Kidney epithelial cell (primary cell): ENCODE measurements at regions not wholly inside any gene's neighbourhood (a gene's known extent, or its start where the extent isn't known, plus 50 kb on each side); places are given as distances from the start of the nearest gene placed in this dataset.

Experiments used
- DNase-seq: peaks from one replicate; pipeline ENCODE4 v3.0.0-alpha.2; 2010; ENCODE audit warnings: low read depth
- H3K27me3 ChIP-seq: 2 replicates; pipeline ENCODE4 v1.6.0; 2011; ENCODE audit warnings: low read length; ENCODE audit not compliant: control insufficient read depth, insufficient read depth
- H3K36me3 ChIP-seq: 2 replicates; pipeline ENCODE4 v1.5.1; 2011; ENCODE audit warnings: low read length; ENCODE audit not compliant: control insufficient read depth, insufficient read depth
- H3K4me3 ChIP-seq: 2 replicates; pipeline ENCODE4 v1.5.1; 2011; ENCODE audit warnings: low read depth, mild to moderate bottlenecking, control low read depth, low read length
- TF ChIP-seq, protein P1 (sequence below): IDR thresholded peaks from 2 replicates; pipeline ENCODE4 v1.5.1; 2011; ENCODE audit warnings: mild to moderate bottlenecking, moderate library complexity, low read length, control low read depth, inconsistent platforms; ENCODE audit not compliant: insufficient read depth, poor library complexity, severe bottlenecking

DNA sequence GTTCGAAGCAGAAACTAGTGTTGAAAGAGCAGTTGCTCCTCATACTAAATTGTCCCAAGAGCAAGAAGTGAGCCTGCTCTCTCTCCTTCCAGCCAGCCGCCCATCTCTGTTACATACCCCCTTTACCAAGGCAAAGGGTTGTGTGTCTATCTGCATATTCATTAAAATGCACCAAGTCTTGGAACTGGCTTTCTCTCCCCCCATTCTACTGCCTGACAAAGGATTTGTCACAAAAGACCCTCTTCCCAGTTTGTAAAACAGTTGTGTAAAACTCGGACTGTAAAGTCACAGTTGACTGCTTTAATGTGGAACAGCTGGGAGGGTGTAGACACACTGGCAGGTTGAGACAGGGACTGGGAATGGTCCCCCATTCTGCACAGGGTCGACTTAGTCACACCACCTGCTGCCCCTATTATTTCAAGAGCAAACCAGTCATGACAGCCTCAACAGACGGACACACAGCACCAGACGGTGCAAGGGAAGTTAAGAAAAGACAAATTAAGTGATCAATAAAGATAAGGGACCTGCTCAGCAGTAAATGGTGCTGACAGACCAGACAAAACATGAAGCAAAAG lies 60.0 kb upstream of the HTATIP2 start:
- Histone ChIP-seq H3K27me3 (no peaks in the 10 kb centered on the region), H3K36me3 (no peaks in the 10 kb centered on the region), H3K4me3 (no peak overlapping the region)
- DNase-seq, result no peak
- TF ChIP-seq, protein P1, sequence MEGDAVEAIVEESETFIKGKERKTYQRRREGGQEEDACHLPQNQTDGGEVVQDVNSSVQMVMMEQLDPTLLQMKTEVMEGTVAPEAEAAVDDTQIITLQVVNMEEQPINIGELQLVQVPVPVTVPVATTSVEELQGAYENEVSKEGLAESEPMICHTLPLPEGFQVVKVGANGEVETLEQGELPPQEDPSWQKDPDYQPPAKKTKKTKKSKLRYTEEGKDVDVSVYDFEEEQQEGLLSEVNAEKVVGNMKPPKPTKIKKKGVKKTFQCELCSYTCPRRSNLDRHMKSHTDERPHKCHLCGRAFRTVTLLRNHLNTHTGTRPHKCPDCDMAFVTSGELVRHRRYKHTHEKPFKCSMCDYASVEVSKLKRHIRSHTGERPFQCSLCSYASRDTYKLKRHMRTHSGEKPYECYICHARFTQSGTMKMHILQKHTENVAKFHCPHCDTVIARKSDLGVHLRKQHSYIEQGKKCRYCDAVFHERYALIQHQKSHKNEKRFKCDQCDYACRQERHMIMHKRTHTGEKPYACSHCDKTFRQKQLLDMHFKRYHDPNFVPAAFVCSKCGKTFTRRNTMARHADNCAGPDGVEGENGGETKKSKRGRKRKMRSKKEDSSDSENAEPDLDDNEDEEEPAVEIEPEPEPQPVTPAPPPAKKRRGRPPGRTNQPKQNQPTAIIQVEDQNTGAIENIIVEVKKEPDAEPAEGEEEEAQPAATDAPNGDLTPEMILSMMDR, result no peak

- H3K27me3 ChIP-seq, result no peaks in the 10 kb centered on the region
- TF ChIP-seq, protein P1, result no peak
These were observed 69.5 kb upstream of the HTATIP2 start for GRCh38 chr11:20293992-20294391.

GRCh38 chr11:20293531-20293930 lies 70.0 kb upstream of the HTATIP2 start:
- H3K36me3 ChIP-seq, result no peaks in the 10 kb centered on the region
- no peaks in the 10 kb centered on the region for H3K27me3 ChIP-seq
- H3K4me3 ChIP-seq, result no peak overlapping the region
- TF ChIP-seq, protein P1, result no peak
- DNase-seq, result no peak

More at GRCh38 chr11:20293992-20294391, 69.5 kb upstream of the HTATIP2 start:
- no peaks in the 10 kb centered on the region for H3K36me3 ChIP-seq
- DNase-seq, result no peak
- H3K4me3 ChIP-seq, result no peak overlapping the region

GRCh38 chr11:20289732-20290131 lies 73.8 kb upstream of the HTATIP2 start:
- no peaks in the 10 kb centered on the region for H3K36me3 ChIP-seq
- no peaks in the 10 kb centered on the region for H3K27me3 ChIP-seq
- no peak overlapping the region for H3K4me3 ChIP-seq
- no peak for DNase-seq
- TF ChIP-seq, protein P1, result no peak

GRCh38 chr11:20283475-20283874 lies 80.0 kb upstream of the HTATIP2 start:
- H3K36me3 ChIP-seq, result no peaks in the 10 kb centered on the region
- no peak overlapping the region for H3K4me3 ChIP-seq
- H3K27me3 ChIP-seq, result no peaks in the 10 kb centered on the region
- TF ChIP-seq, protein P1, result no peak
- DNase-seq, result no peak

DNA sequence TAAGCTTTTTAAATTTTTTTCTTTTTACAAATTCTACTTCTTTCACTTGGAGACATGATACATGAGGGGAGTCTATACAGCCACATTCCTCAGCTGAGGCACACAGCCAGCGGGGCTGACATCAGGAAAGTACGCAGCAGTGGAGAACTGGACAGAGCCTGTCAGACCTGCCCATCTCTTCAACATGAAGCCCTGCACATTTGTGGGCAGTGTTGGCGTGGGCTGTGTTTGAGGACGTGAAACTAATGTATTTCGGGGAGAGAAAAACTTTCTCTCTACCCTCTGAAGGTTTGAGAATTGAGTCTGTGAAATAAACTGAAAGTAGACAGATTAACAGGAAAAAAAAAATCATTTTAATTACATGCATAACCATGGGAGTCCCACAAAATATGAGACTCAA lies 84.8 kb upstream of the HTATIP2 start:
- no peak for DNase-seq
- Histone ChIP-seq H3K27me3 (no peaks in the 10 kb centered on the region), H3K4me3 (no peak overlapping the region), H3K36me3 (no peaks in the 10 kb centered on the region)
- TF ChIP-seq, protein P1, result no peak
